ENCODE measurements at regions not wholly inside any gene's neighbourhood (a gene's known extent, or its start where the extent isn't known, plus 50 kb on each side); places are given as distances from the start of the nearest gene placed in this dataset.

DNA sequence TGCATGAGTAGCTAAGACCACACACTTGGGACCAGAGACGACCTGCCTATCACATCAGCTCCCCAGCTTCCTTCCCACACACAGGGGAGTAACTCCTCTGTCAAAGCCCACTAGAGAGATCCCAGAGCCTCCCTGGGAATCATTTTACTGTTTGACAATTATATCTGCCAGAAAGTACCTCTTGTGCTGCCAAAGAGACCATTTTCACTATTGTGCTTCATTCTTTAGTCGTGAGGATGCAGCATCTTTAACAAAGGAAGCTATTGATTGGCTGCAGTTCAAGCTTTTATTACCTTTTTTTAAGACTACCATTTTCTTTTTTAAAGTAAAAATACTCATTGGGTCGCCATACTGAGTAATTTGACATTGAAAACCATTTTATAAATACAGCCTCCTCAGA is 194.5 kb upstream of the RGS6 start:
- H3K9me1 ChIP-seq (ENCODE audit: insufficient read depth, low read length) = peaks cover 14% of the 10 kb centered on the region
- no peak overlapping the region for H3K18ac ChIP-seq (ENCODE audit: low read depth, low read length)
- no peaks in the 10 kb centered on the region for H3K9me3 ChIP-seq (ENCODE audit: control insufficient read depth, insufficient read depth, low read length)
- H4K91ac ChIP-seq (ENCODE audit: insufficient read depth, low read depth, low read length) = no peak overlapping the region
- H3K36me3 ChIP-seq (ENCODE audit: control insufficient read depth, insufficient read depth, low read length) = peaks cover 36% of the 10 kb centered on the region
- TF ChIP-seq NFE2L2 (IDR thresholded peaks at IDR 0.05; ENCODE audit: low read depth, low read length) (no peak), RFX5 (IDR thresholded peaks at IDR 0.05; ENCODE audit: low read depth, low read length) (no peak), CHD1 (IDR thresholded peaks at IDR 0.05; ENCODE audit: low read depth, low read length) (no peak), RAD21 (IDR thresholded peaks at IDR 0.05; ENCODE audit: low read length) (no peak), FOS (IDR thresholded peaks at IDR 0.05; ENCODE audit: low read depth, low read length) (no peak), MXI1 (IDR thresholded peaks at IDR 0.05; ENCODE audit: borderline replicate concordance, low read depth, low read length) (no peak), USF2 (IDR thresholded peaks at IDR 0.05; ENCODE audit: low read depth, low read length) (no peak), RCOR1 (IDR thresholded peaks at IDR 0.05; ENCODE audit: insufficient replicate concordance, low read length) (no peak), MAZ (IDR thresholded peaks at IDR 0.05; ENCODE audit: borderline replicate concordance, low read depth, low read length) (no peak), SMC3 (IDR thresholded peaks at IDR 0.05; ENCODE audit: low read depth, low read length) (no peak), CEBPB (IDR thresholded peaks at IDR 0.05; ENCODE audit: low read depth, low read length) (no peak), ELK1 (IDR thresholded peaks at IDR 0.05; ENCODE audit: borderline replicate concordance, low read depth, low read length) (no peak), BHLHE40 (IDR thresholded peaks at IDR 0.05; ENCODE audit: low read depth, low read length) (no peak), POLR2A (IDR thresholded peaks at IDR 0.05; ENCODE audit: low read depth, low read length) (no peak)
- TF ChIP-seq, protein P1, sequence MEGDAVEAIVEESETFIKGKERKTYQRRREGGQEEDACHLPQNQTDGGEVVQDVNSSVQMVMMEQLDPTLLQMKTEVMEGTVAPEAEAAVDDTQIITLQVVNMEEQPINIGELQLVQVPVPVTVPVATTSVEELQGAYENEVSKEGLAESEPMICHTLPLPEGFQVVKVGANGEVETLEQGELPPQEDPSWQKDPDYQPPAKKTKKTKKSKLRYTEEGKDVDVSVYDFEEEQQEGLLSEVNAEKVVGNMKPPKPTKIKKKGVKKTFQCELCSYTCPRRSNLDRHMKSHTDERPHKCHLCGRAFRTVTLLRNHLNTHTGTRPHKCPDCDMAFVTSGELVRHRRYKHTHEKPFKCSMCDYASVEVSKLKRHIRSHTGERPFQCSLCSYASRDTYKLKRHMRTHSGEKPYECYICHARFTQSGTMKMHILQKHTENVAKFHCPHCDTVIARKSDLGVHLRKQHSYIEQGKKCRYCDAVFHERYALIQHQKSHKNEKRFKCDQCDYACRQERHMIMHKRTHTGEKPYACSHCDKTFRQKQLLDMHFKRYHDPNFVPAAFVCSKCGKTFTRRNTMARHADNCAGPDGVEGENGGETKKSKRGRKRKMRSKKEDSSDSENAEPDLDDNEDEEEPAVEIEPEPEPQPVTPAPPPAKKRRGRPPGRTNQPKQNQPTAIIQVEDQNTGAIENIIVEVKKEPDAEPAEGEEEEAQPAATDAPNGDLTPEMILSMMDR (conservative IDR thresholded peaks at IDR 0.05; ENCODE audit: low read depth, low read length) = no peak
- no peak overlapping the region for H3K14ac ChIP-seq (replicated peaks; ENCODE audit: low read depth, low read length)
- H4K8ac ChIP-seq (ENCODE audit: low read depth in 2 of 2, low read length in 2 of 2) = no peak overlapping the region
- no peak overlapping the region for H2BK5ac ChIP-seq (ENCODE audit: low read depth, low read length, poor library complexity, severe bottlenecking)
- CTCF ChIA-PET = interaction anchor here (0.6 to 1.5 kb wide), 2 partner anchors 16 to 784 kb away, joined by 3 to 5 read pairs; no protein-coding TSS in a partner anchor
- no peak for ATAC-seq (ENCODE audit: low read depth)
- no peak for DNase-seq
- H3K4me3 ChIP-seq (ENCODE audit: insufficient read depth, low read depth, low read length) = no peak overlapping the region
- no peaks in the 10 kb centered on the region for H4K20me1 ChIP-seq (ENCODE audit: insufficient read depth, low read length)
- in situ Hi-C loops (cut with MboI; ENCODE audit: low sequenced_read_pairs) = no loop called here
- H2AK5ac ChIP-seq (ENCODE audit: low read depth, low read length) = no peak overlapping the region
- WGBS, 2 experiments (ENCODE audit: extremely low coverage in 2 of 2, insufficient read length in 1 of 2) = no CpG with 5 or more reads among the region's 3 CpGs
- no TSS peak for BruUV-seq (replicated peaks)
- intact Hi-C loops (cut with micrococcal nuclease) = no loop called here
- no peak overlapping the region for H3K4me2 ChIP-seq (ENCODE audit: low read depth, low read length)
- H2AFZ ChIP-seq (replicated peaks; ENCODE audit: low read length, poor library complexity) = no peak overlapping the region
- H3K4me1 ChIP-seq (ENCODE audit: control insufficient read depth, insufficient read depth, low read length) = peaks cover 4% of the 10 kb centered on the region
- no peak overlapping the region for H4K5ac ChIP-seq (ENCODE audit: low read depth, low read length)
- POLR2A ChIA-PET (ENCODE audit: unreplicated experiment) = no interaction called here
- H3K9ac ChIP-seq (ENCODE audit: low read depth, low read length) = no peak overlapping the region
- H3K23ac ChIP-seq (ENCODE audit: low read depth, low read length) = no peak overlapping the region
- H2BK20ac ChIP-seq (ENCODE audit: low read depth, low read length) = no peak overlapping the region
- dilution Hi-C loops (cut with HindIII; ENCODE audit: low sequenced_read_pairs, unreplicated experiment) = no loop called here
- H3K27me3 ChIP-seq (ENCODE audit: control insufficient read depth, insufficient read depth, low read length) = no peaks in the 10 kb centered on the region
- H3K4ac ChIP-seq (ENCODE audit: low read depth, low read length) = no peak overlapping the region
- H3K27ac ChIP-seq (ENCODE audit: insufficient read depth, low read length) = no peak overlapping the region
- no peak overlapping the region for H2AK9ac ChIP-seq (replicated peaks; ENCODE audit: low read depth, low read length, poor library complexity)
- no peak overlapping the region for H3K56ac ChIP-seq (ENCODE audit: extremely low read depth, insufficient read depth, low read length)
- peaks cover 0 to 9% of the 10 kb centered on the region in 2 experiments; a peak in 2 of 4 replicates for H3K79me1 ChIP-seq (ENCODE audit: low read depth in 1 of 2, low read length in 2 of 2)
- no peak overlapping the region for H2BK120ac ChIP-seq (ENCODE audit: low read depth, low read length)
- H2BK15ac ChIP-seq (ENCODE audit: low read depth, low read length) = no peak overlapping the region
